ENCODE measurements at regions not wholly inside any gene's neighbourhood (a gene's known extent, or its start where the extent isn't known, plus 50 kb on each side); places are given as distances from the start of the nearest gene placed in this dataset.

- TF ChIP-seq ARID4B (CRISPR knock-in tag; IDR thresholded peaks at IDR 0.05; ENCODE audit: borderline replicate concordance): no peak
- no peak for TF ChIP-seq NFE2L1 (CRISPR knock-in tag; IDR thresholded peaks at IDR 0.05)
- no peak for TF ChIP-seq HMGXB4 (CRISPR knock-in tag; IDR thresholded peaks at IDR 0.05)
- TF ChIP-seq CBFB (CRISPR knock-in tag; IDR thresholded peaks at IDR 0.05; ENCODE audit: low read depth): no peak
Measured at GRCh38 chr10:124288486-124288885, 130.2 kb downstream of the OAT start (continued).

GRCh38 chr10:124287791-124288190 lies 130.9 kb downstream of the OAT start:
- no peaks in the 10 kb centered on the region for H3K4me1 Mint-ChIP-seq
- no peak overlapping the region for H3K4me3 Mint-ChIP-seq
- ATAC-seq (no peak), DNase-seq (ENCODE audit: low spot score) (peak; percentile 4)
- no peaks in the 10 kb centered on the region for H3K36me3 Mint-ChIP-seq
- no peak overlapping the region for H3K27ac Mint-ChIP-seq
- ChIA-PET POLR2A (no interaction called here), CTCF (interaction anchor here (1.3 kb wide), 1 partner anchor 101 kb away, joined by 3 read pairs; no protein-coding TSS in a partner anchor)
- H3K9me3 Mint-ChIP-seq: no peaks in the 10 kb centered on the region
- no peaks in the 10 kb centered on the region for H3K27me3 Mint-ChIP-seq (ENCODE audit: low read depth)
- TF ChIP-seq ETV6 (CRISPR knock-in tag; IDR thresholded peaks at IDR 0.05): no peak

GRCh38 chr10:124287071-124287685 lies 131.5 kb downstream of the OAT start:
- ChIA-PET CTCF (interaction anchor here (1.3 kb wide), 1 partner anchor 102 kb away, joined by 3 read pairs; no protein-coding TSS in a partner anchor), POLR2A (no interaction called here)
- TF ChIP-seq, protein P1, sequence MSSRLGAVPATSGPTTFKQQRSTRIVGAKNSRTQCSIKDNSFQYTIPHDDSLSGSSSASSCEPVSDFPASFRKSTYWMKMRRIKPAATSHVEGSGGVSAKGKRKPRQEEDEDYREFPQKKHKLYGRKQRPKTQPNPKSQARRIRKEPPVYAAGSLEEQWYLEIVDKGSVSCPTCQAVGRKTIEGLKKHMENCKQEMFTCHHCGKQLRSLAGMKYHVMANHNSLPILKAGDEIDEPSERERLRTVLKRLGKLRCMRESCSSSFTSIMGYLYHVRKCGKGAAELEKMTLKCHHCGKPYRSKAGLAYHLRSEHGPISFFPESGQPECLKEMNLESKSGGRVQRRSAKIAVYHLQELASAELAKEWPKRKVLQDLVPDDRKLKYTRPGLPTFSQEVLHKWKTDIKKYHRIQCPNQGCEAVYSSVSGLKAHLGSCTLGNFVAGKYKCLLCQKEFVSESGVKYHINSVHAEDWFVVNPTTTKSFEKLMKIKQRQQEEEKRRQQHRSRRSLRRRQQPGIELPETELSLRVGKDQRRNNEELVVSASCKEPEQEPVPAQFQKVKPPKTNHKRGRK (CRISPR knock-in tag; IDR thresholded peaks at IDR 0.05; ENCODE audit: borderline replicate concordance): no peak
- Mint-ChIP-seq H3K36me3 (no peaks in the 10 kb centered on the region), H3K4me1 (no peaks in the 10 kb centered on the region), H3K9me3 (no peaks in the 10 kb centered on the region), H3K27ac (no peak overlapping the region), H3K27me3 (ENCODE audit: low read depth) (no peaks in the 10 kb centered on the region), H3K4me3 (no peak overlapping the region)
- peak; percentile 2 for DNase-seq (ENCODE audit: low spot score)
- no peak for ATAC-seq

- DNase-seq (ENCODE audit: low spot score): peak; percentile 1
- TF ChIP-seq, protein P2, sequence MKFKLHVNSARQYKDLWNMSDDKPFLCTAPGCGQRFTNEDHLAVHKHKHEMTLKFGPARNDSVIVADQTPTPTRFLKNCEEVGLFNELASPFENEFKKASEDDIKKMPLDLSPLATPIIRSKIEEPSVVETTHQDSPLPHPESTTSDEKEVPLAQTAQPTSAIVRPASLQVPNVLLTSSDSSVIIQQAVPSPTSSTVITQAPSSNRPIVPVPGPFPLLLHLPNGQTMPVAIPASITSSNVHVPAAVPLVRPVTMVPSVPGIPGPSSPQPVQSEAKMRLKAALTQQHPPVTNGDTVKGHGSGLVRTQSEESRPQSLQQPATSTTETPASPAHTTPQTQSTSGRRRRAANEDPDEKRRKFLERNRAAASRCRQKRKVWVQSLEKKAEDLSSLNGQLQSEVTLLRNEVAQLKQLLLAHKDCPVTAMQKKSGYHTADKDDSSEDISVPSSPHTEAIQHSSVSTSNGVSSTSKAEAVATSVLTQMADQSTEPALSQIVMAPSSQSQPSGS (CRISPR knock-in tag; IDR thresholded peaks at IDR 0.05; ENCODE audit: borderline replicate concordance, low read depth): no peak
- TF ChIP-seq TEAD4 (CRISPR knock-in tag; IDR thresholded peaks at IDR 0.05) (no peak), FOXK1 (CRISPR knock-in tag; IDR thresholded peaks at IDR 0.05) (no peak)
- POLR2A ChIA-PET: no interaction called here
- Mint-ChIP-seq H3K9me3 (no peaks in the 10 kb centered on the region), H3K4me3 (no peak overlapping the region), H3K36me3 (no peaks in the 10 kb centered on the region), H3K27me3 (ENCODE audit: low read depth) (no peaks in the 10 kb centered on the region), H3K27ac (no peak overlapping the region), H3K4me1 (no peaks in the 10 kb centered on the region)
- CTCF ChIA-PET: interaction anchor here (1.3 kb wide), 1 partner anchor 292 kb away, joined by 7 read pairs; no protein-coding TSS in a partner anchor
- ATAC-seq: no peak
Measured at GRCh38 chr10:124286621-124287020, 132.1 kb downstream of the OAT start.

All from WTC11 (cell line).